Osteoblast (primary cell): ENCODE measurements at regions not wholly inside any gene's neighbourhood (a gene's known extent, or its start where the extent isn't known, plus 50 kb on each side); places are given as distances from the start of the nearest gene placed in this dataset.

ENCODE experiments used
- DNase-seq: peaks from one replicate; pipeline ENCODE4 v3.0.0; 2011; ENCODE audit warnings: low spot score, mixed read lengths; ENCODE audit not compliant: insufficient read length; ENCODE audit errors: missing footprints
- H2AFZ ChIP-seq: 2 replicates; pipeline ENCODE4 v1.6.0; 2011; ENCODE audit warnings: mild to moderate bottlenecking, low read length
- H3K27ac ChIP-seq: 2 replicates; pipeline ENCODE4 v1.5.1; 2011; ENCODE audit warnings: mild to moderate bottlenecking, low read depth, low read length, moderate library complexity
- H3K27me3 ChIP-seq: 2 replicates; pipeline ENCODE4 v1.6.0; 2012; ENCODE audit warnings: mild to moderate bottlenecking, control low read depth, inconsistent platforms, low read length, moderate library complexity; ENCODE audit not compliant: insufficient read depth
- H3K36me3 ChIP-seq: 2 replicates; pipeline ENCODE4 v1.5.1; 2011; ENCODE audit warnings: mild to moderate bottlenecking, low read length, control low read depth, moderate library complexity; ENCODE audit not compliant: insufficient read depth
- H3K4me1 ChIP-seq: 2 replicates; pipeline ENCODE4 v1.5.1; 2011; ENCODE audit warnings: mild to moderate bottlenecking, low read length, control low read depth, moderate library complexity; ENCODE audit not compliant: insufficient read depth
- H3K4me2 ChIP-seq: 2 replicates; pipeline ENCODE4 v1.6.0; 2011; ENCODE audit warnings: mild to moderate bottlenecking, low read length; ENCODE audit not compliant: insufficient read depth
- H3K4me3 ChIP-seq: fragments of 200-600 bp; sonication (generic); 3 replicates; pipeline ENCODE4 v1.5.1; 2012; ENCODE audit warnings: mild to moderate bottlenecking, low read length, inconsistent platforms; ENCODE audit not compliant: insufficient read depth
- H3K79me2 ChIP-seq: 2 replicates; pipeline ENCODE4 v1.6.0; 2012; ENCODE audit warnings: mild to moderate bottlenecking, low read length, control low read depth, inconsistent platforms; ENCODE audit not compliant: insufficient read depth
- H3K9me3 ChIP-seq: 2 replicates; pipeline ENCODE4 v1.5.1; 2011; ENCODE audit warnings: low read depth, low read length, control low read depth
- H4K20me1 ChIP-seq: 2 replicates; pipeline ENCODE4 v1.6.0; 2012; ENCODE audit warnings: mild to moderate bottlenecking, low read length, control low read depth; ENCODE audit not compliant: insufficient read depth
- TF ChIP-seq, protein P1 (sequence below): IDR thresholded peaks from 2 replicates; pipeline ENCODE4 v1.5.1; 2011; ENCODE audit warnings: mild to moderate bottlenecking, low read depth, low read length, moderate library complexity; ENCODE audit errors: extremely low read depth

DNA sequence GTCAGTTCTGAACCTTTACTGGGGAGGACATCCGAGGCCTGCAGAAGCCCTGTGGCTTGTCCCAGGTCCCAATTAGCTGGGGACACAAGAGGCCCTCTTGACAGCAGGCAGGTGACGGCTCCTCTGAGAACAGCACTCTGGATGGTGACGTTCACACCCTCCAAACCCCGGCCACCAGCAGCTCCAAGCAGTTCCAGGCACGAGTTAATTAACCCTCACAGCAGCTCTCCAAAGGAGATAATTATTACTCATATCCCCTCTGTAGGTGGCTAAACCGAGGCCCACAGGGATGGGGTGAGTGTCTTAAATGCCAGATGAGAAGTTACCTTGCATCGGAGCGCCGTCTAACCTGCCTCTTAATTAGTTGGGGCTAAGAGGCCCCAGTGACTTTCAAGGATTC lies 168.9 kb upstream of the CIBAR2 start:
- no peaks in the 10 kb centered on the region for H3K79me2 ChIP-seq
- no peaks in the 10 kb centered on the region for H3K9me3 ChIP-seq
- H4K20me1 ChIP-seq, result peaks cover 32% of the 10 kb centered on the region
- no peak overlapping the region for H2AFZ ChIP-seq
- H3K27me3 ChIP-seq, result no peaks in the 10 kb centered on the region
- DNase-seq, result no peak
- TF ChIP-seq, protein P1, sequence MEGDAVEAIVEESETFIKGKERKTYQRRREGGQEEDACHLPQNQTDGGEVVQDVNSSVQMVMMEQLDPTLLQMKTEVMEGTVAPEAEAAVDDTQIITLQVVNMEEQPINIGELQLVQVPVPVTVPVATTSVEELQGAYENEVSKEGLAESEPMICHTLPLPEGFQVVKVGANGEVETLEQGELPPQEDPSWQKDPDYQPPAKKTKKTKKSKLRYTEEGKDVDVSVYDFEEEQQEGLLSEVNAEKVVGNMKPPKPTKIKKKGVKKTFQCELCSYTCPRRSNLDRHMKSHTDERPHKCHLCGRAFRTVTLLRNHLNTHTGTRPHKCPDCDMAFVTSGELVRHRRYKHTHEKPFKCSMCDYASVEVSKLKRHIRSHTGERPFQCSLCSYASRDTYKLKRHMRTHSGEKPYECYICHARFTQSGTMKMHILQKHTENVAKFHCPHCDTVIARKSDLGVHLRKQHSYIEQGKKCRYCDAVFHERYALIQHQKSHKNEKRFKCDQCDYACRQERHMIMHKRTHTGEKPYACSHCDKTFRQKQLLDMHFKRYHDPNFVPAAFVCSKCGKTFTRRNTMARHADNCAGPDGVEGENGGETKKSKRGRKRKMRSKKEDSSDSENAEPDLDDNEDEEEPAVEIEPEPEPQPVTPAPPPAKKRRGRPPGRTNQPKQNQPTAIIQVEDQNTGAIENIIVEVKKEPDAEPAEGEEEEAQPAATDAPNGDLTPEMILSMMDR, result no peak
- H3K4me3 ChIP-seq, result no peak overlapping the region
- no peak overlapping the region for H3K4me2 ChIP-seq
- H3K27ac ChIP-seq, result no peak overlapping the region
- H3K36me3 ChIP-seq, result no peaks in the 10 kb centered on the region
- peaks cover 7% of the 10 kb centered on the region for H3K4me1 ChIP-seq

DNA sequence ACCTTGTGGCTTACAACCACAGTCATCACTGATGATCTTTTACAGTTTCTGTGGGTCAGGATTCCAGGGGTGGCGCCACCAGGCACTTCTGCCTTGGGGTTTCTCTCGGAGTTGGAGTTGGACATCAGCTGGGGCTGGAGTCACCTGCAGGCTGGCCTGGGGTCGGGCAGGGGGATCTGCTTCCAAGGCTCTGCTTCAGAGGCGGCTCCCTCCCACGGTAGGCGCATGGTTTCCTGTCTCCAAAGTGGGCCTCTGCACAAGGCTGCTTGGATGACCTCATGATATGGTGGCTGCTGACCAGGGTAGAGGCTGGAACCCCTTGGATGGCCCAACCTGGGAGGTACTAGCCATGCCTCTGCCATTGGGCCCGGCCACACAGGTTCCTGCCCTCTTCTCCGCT lies 170.6 kb upstream of the CIBAR2 start:
- no peaks in the 10 kb centered on the region for H3K79me2 ChIP-seq
- H3K27me3 ChIP-seq, result no peaks in the 10 kb centered on the region
- H2AFZ ChIP-seq, result no peak overlapping the region
- H4K20me1 ChIP-seq, result peaks cover 39% of the 10 kb centered on the region
- no peaks in the 10 kb centered on the region for H3K36me3 ChIP-seq
- H3K4me3 ChIP-seq, result no peak overlapping the region
- TF ChIP-seq, protein P1, result no peak
- H3K27ac ChIP-seq, result no peak overlapping the region
- H3K9me3 ChIP-seq, result no peaks in the 10 kb centered on the region
- H3K4me1 ChIP-seq, result peaks cover 20% of the 10 kb centered on the region
- no peak for DNase-seq
- H3K4me2 ChIP-seq, result no peak overlapping the region

DNA sequence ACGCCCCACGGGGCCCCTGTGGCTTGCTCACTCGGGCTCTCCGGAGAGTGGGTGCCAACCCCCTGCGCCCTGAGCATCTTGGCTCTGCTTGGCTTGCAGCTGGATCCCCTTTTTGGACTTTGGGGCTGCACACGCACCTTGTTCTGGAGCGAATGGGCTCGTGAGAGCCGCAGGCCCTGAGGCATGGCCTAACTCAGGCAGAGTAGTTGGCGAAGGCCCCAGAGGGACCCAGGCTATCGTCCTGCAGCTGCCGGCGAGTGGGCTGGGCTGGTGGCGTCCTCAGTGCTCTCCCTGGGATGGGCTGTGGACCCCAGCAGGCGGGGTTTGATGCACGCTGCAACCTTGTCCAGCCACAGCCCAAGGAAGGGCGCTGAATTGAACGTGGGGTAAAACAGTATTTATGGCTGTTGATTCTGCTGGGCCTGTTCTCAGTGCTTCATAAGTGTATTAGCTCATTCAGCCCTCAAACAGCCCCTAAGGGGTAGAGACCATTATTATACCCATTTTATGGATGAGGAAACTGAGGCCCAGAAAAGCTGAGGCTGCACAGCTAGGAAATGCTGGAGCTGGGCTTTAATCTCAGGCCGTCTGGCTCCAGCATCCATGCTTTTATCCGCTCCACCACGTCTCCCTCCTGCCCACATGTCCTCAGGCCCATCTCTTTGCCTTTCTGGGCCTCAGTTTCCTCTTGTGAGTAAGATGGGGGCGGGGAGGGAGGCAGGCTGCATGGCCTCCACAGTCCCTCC lies 171.2 kb upstream of the CIBAR2 start:
- no peak for DNase-seq
- H3K79me2 ChIP-seq, result no peaks in the 10 kb centered on the region
- peaks cover 39% of the 10 kb centered on the region for H4K20me1 ChIP-seq
- H3K4me2 ChIP-seq, result no peak overlapping the region
- H3K27me3 ChIP-seq, result no peaks in the 10 kb centered on the region
- no peaks in the 10 kb centered on the region for H3K9me3 ChIP-seq
- peaks cover 20% of the 10 kb centered on the region for H3K4me1 ChIP-seq
- no peak overlapping the region for H2AFZ ChIP-seq
- H3K36me3 ChIP-seq, result no peaks in the 10 kb centered on the region
- no peak overlapping the region for H3K27ac ChIP-seq
- TF ChIP-seq, protein P1, result no peak
- no peak overlapping the region for H3K4me3 ChIP-seq

DNA sequence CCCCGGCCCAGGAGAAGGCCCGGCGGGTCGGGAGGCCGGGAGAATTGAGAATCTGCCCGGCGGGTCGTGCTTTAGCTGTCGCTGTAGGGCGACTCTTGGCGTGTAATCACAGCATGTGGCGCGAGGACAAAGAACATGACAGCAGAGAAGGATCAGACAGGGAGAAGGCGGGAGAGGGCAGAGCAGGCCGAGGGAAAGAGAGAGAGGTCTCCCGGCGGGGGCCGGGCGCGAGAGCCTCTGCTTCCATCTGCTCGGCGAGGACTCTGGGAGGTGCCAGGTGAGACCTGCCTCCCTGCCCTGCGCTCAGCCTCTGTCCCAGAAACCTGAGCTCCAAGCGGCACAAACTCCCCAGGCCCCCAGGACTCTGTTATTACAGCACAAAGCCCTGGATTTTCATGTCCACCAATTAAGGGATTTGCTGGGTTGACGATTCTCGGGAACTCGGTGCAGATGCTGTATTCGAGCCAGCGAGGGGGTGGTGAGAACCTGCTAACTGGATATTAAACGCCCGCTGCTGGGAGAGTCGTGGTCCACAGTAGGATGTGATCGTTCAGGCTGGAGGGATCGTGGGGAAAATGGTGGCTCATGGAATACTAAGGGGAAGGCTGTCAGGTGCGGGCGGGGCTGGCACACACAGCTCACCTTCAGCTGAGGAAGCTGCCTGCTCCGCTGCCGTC lies 172.0 kb upstream of the CIBAR2 start:
- no peak overlapping the region for H3K27ac ChIP-seq
- no peaks in the 10 kb centered on the region for H3K36me3 ChIP-seq
- no peak overlapping the region for H2AFZ ChIP-seq
- H3K27me3 ChIP-seq, result no peaks in the 10 kb centered on the region
- H3K4me1 ChIP-seq, result peaks cover 20% of the 10 kb centered on the region
- TF ChIP-seq, protein P1, result no peak
- DNase-seq, result no peak
- no peaks in the 10 kb centered on the region for H3K9me3 ChIP-seq
- peaks cover 39% of the 10 kb centered on the region for H4K20me1 ChIP-seq
- no peaks in the 10 kb centered on the region for H3K79me2 ChIP-seq
- no peak overlapping the region for H3K4me2 ChIP-seq
- no peak overlapping the region for H3K4me3 ChIP-seq
